ENCODE measurements at regions not wholly inside any gene's neighbourhood (a gene's known extent, or its start where the extent isn't known, plus 50 kb on each side); places are given as distances from the start of the nearest gene placed in this dataset.

DNA sequence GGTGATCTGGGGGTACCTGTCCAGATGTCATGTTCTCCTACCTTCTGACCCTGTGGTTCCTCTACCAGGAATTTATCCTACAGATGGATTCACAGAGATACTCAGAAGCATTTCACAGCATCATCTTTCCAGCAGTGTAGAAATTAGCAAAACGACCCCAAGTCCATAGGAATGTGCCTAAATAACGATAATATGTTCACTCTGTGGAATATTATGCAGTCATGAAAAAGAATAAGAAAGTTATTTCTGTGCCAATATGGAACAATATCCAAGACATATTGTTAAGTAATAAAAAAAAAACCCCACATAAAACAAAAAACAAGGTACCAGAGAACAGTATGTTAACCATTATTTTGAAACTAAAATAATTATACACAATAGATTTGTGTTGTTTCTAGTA lies 123.8 kb upstream of the SDK1 start:
- TF ChIP-seq BHLHE40 (IDR thresholded peaks at IDR 0.05; ENCODE audit: borderline replicate concordance) (no peak), SUZ12 (IDR thresholded peaks at IDR 0.05) (no peak), FOXK2 (IDR thresholded peaks at IDR 0.05) (no peak), SP1 (IDR thresholded peaks at IDR 0.05) (no peak), L3MBTL2 (conservative IDR thresholded peaks at IDR 0.05) (no peak), FOXM1 (IDR thresholded peaks at IDR 0.05; ENCODE audit: borderline replicate concordance) (no peak)

Data from HEK293T (cell line).